Uterus (tissue), 2 donors: ENCODE measurements at regions not wholly inside any gene's neighbourhood (a gene's known extent, or its start where the extent isn't known, plus 50 kb on each side); places are given as distances from the start of the nearest gene placed in this dataset.

Source experiments
- POLR2A ChIP-seq, 2 donors: fragments of 450-650 bp; IDR thresholded peaks; one replicate each; pipeline ENCODE4 v1.6.1; 2016; ENCODE audit warnings: antibody characterized with exemption in 2 of 2, mild to moderate bottlenecking in 1 of 2, moderate library complexity in 1 of 2
- TF ChIP-seq, protein P1 (sequence below), 4 experiments: fragments of 200-600 bp in 2 of 4; fragments of 450-650 bp in 2 of 4; sonication (generic) in 2 of 4; IDR thresholded peaks; one replicate each; pipeline ENCODE4 v1.5.1; 2016 to 2019; ENCODE audit warnings: antibody characterized with exemption in 4 of 4, mild to moderate bottlenecking in 2 of 4, moderate library complexity in 1 of 4

DNA sequence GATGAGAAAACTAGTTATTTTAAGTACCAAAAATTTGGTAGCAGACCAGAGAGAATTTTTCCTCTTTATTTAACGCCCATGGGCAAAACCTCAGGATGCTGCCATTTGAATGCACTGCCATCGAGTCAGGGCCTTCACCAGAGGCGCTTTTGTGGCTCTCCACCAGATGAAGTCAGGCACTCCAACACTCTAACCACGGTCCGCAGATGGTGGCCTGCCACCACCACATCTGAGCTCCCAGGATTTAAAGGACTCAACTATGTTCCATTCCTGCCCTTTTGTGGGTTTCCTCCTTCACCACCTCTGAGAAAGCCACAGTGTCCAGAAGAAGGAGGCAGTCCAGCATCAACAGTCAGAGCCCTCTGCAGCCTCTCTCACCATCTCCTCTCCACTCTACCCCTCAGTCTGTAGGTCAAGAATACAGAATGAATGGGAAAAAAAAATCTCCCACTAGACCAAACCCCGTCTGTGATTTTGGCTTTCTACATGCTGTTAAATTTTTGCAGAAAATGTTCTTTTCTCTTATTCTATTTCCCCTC, 647.4 kb downstream of the USP25 start:
- TF ChIP-seq, protein P1, sequence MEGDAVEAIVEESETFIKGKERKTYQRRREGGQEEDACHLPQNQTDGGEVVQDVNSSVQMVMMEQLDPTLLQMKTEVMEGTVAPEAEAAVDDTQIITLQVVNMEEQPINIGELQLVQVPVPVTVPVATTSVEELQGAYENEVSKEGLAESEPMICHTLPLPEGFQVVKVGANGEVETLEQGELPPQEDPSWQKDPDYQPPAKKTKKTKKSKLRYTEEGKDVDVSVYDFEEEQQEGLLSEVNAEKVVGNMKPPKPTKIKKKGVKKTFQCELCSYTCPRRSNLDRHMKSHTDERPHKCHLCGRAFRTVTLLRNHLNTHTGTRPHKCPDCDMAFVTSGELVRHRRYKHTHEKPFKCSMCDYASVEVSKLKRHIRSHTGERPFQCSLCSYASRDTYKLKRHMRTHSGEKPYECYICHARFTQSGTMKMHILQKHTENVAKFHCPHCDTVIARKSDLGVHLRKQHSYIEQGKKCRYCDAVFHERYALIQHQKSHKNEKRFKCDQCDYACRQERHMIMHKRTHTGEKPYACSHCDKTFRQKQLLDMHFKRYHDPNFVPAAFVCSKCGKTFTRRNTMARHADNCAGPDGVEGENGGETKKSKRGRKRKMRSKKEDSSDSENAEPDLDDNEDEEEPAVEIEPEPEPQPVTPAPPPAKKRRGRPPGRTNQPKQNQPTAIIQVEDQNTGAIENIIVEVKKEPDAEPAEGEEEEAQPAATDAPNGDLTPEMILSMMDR (IDR thresholded peaks at IDR 0.05) = no peak
- no peak for TF ChIP-seq POLR2A (IDR thresholded peaks at IDR 0.05)
